GM23338 (cell line): ENCODE measurements at regions not wholly inside any gene's neighbourhood (a gene's known extent, or its start where the extent isn't known, plus 50 kb on each side); places are given as distances from the start of the nearest gene placed in this dataset.

Experiments
- ATAC-seq: fragments of 200-7000 bp; cut with Tn5 transposase; 3 replicates; pipeline ENCODE4 v1.9.1; 2020
- DNase-seq: peaks from one replicate; pipeline ENCODE4 v3.0.0-alpha.2; 2015; ENCODE audit warnings: low spot score
- H2AFZ ChIP-seq: fragments of 200-600 bp; sonication (generic); 2 replicates; pipeline ENCODE4 v1.8.0; 2016; ENCODE audit warnings: antibody characterized with exemption, mild to moderate bottlenecking, moderate library complexity
- H3F3A ChIP-seq: fragments of 200-600 bp; sonication (generic); replicated peaks from 2 replicates; pipeline ENCODE4 v1.8.0; 2017; ENCODE audit warnings: antibody characterized with exemption, mixed run types, low read depth
- H3K27ac ChIP-seq: fragments of 200-600 bp; sonication (generic); 2 replicates; pipeline ENCODE4 v1.6.1; 2016; ENCODE audit warnings: low read depth
- H3K27me3 ChIP-seq: fragments of 200-600 bp; sonication (generic); 2 replicates; pipeline ENCODE4 v1.8.0; 2016; ENCODE audit warnings: mild to moderate bottlenecking, mixed run types, moderate library complexity; ENCODE audit not compliant: insufficient read depth
- H3K36me3 ChIP-seq: fragments of 200-600 bp; sonication (generic); 2 replicates; pipeline ENCODE4 v1.8.0; 2016; ENCODE audit warnings: mild to moderate bottlenecking; ENCODE audit not compliant: insufficient read depth
- H3K4me1 ChIP-seq: fragments of 200-600 bp; sonication (generic); 2 replicates; pipeline ENCODE4 v1.8.0; 2016; ENCODE audit warnings: mild to moderate bottlenecking, moderate library complexity; ENCODE audit not compliant: insufficient read depth
- H3K4me2 ChIP-seq: fragments of 200-600 bp; sonication (generic); 2 replicates; pipeline ENCODE4 v1.7.1; 2017; ENCODE audit warnings: mixed run types
- H3K4me3 ChIP-seq: fragments of 200-600 bp; sonication (generic); 2 replicates; pipeline ENCODE4 v1.6.1; 2016; ENCODE audit warnings: mixed run types
- H3K79me2 ChIP-seq: fragments of 200-600 bp; sonication (generic); replicated peaks from 2 replicates; pipeline ENCODE4 v1.8.0; 2017; ENCODE audit warnings: mild to moderate bottlenecking; ENCODE audit not compliant: insufficient read depth
- H3K9me2 ChIP-seq: fragments of 200-600 bp; sonication (generic); 2 replicates; pipeline ENCODE4 v1.8.0; 2017; ENCODE audit not compliant: insufficient read depth
- H4K20me1 ChIP-seq: fragments of 200-600 bp; sonication (generic); replicated peaks from 2 replicates; pipeline ENCODE4 v1.8.0; 2017; ENCODE audit warnings: mild to moderate bottlenecking; ENCODE audit not compliant: insufficient read depth
- H3K27ac Mint-ChIP-seq: 2 replicates; pipeline ENCODE4 v1.8.0; 2020; ENCODE audit warnings: inconsistent platforms, mild to moderate bottlenecking, moderate library complexity, mixed read lengths
- H3K27me3 Mint-ChIP-seq: 3 replicates; pipeline ENCODE4 v1.8.0; 2022; ENCODE audit warnings: low read depth, mild to moderate bottlenecking, moderate library complexity, mixed read lengths, inconsistent platforms; ENCODE audit not compliant: insufficient read depth, poor library complexity
- H3K36me3 Mint-ChIP-seq: 3 replicates; pipeline ENCODE4 v1.8.0; 2021; ENCODE audit warnings: low read depth, mild to moderate bottlenecking, inconsistent platforms, moderate library complexity, mixed read lengths
- H3K4me1 Mint-ChIP-seq: 3 replicates; pipeline ENCODE4 v1.8.0; 2020; ENCODE audit warnings: mild to moderate bottlenecking, inconsistent platforms, mixed read lengths
- H3K4me3 Mint-ChIP-seq: 3 replicates; pipeline ENCODE4 v1.8.0; 2021; ENCODE audit warnings: moderate library complexity, mild to moderate bottlenecking, inconsistent platforms, mixed read lengths
- H3K9me3 Mint-ChIP-seq: 3 replicates; pipeline ENCODE4 v1.8.0; 2020; ENCODE audit warnings: moderate library complexity, mild to moderate bottlenecking, inconsistent platforms, mixed read lengths
- EZH2 ChIP-seq: fragments of 200-600 bp; sonication (generic); IDR thresholded peaks from one replicate; pipeline ENCODE4 v1.8.0; 2017; ENCODE audit warnings: antibody characterized with exemption, mild to moderate bottlenecking, low read depth; ENCODE audit not compliant: unreplicated experiment
- EZH2phosphoT487 ChIP-seq: fragments of 200-600 bp; sonication (generic); IDR thresholded peaks from one replicate; pipeline ENCODE4 v1.8.1; 2018; ENCODE audit warnings: antibody characterized with exemption; ENCODE audit not compliant: unreplicated experiment
- POLR2AphosphoS5 ChIP-seq: IDR thresholded peaks from 2 replicates; pipeline ENCODE4 v1.6.1; 2016; ENCODE audit warnings: antibody characterized with exemption, low read depth
- STAT1 ChIP-seq: IDR thresholded peaks from one replicate; pipeline ENCODE4 v1.6.1; 2016; ENCODE audit warnings: antibody characterized with exemption; ENCODE audit not compliant: unreplicated experiment
- ZNF462 ChIP-seq: fragments of 250-450 bp; sonication (Bioruptor Pico); IDR thresholded peaks from 2 replicates; pipeline ENCODE4 v1.5.0; 2020; ENCODE audit warnings: mild to moderate bottlenecking, moderate library complexity

- TF ChIP-seq ZNF462 (CRISPR knock-in tag): no peak
- no peak for TF ChIP-seq STAT1
Observed at GRCh38 chr10:80976658-80977057, 439.0 kb downstream of the SH2D4B start (continued).

- H3K27ac ChIP-seq: no peak overlapping the region
- H4K20me1 ChIP-seq: no peaks in the 10 kb centered on the region
- Mint-ChIP-seq H3K36me3 (no peaks in the 10 kb centered on the region), H3K4me3 (no peak overlapping the region), H3K4me1 (no peaks in the 10 kb centered on the region), H3K27ac (no peak overlapping the region), H3K9me3 (no peaks in the 10 kb centered on the region), H3K27me3 (no peaks in the 10 kb centered on the region)
- DNase-seq (no peak), ATAC-seq (no peak)
- no peaks in the 10 kb centered on the region for H3K27me3 ChIP-seq
- no peak overlapping the region for H2AFZ ChIP-seq
- H3K4me1 ChIP-seq: no peaks in the 10 kb centered on the region
- no peaks in the 10 kb centered on the region for H3F3A ChIP-seq
- TF ChIP-seq EZH2 (no peak), POLR2AphosphoS5 (no peak)
- H3K9me2 ChIP-seq: 0 out of 2 replicates have a peak, but pooled peaks cover 2% of the 10 kb centered on the region
- H3K4me2 ChIP-seq: no peak overlapping the region
- no peaks in the 10 kb centered on the region for H3K36me3 ChIP-seq
- H3K4me3 ChIP-seq: no peak overlapping the region
- no peaks in the 10 kb centered on the region for H3K79me2 ChIP-seq
Observed at GRCh38 chr10:80985102-80985501, 447.4 kb downstream of the SH2D4B start.

- no peak overlapping the region for H3K27ac ChIP-seq
- H3K27me3 ChIP-seq: no peaks in the 10 kb centered on the region
- H3K36me3 Mint-ChIP-seq: no peaks in the 10 kb centered on the region
- H3F3A ChIP-seq: no peaks in the 10 kb centered on the region
- H3K4me3 Mint-ChIP-seq: no peak overlapping the region
- ATAC-seq (no peak), DNase-seq (no peak)
- H3K4me1 ChIP-seq: no peaks in the 10 kb centered on the region
- no peak overlapping the region for H3K4me3 ChIP-seq
- no peaks in the 10 kb centered on the region for H3K9me3 Mint-ChIP-seq
- no peaks in the 10 kb centered on the region for H3K36me3 ChIP-seq
- no peak overlapping the region for H3K4me2 ChIP-seq
- H4K20me1 ChIP-seq: no peaks in the 10 kb centered on the region
- H3K4me1 Mint-ChIP-seq: no peaks in the 10 kb centered on the region
- H2AFZ ChIP-seq: no peak overlapping the region
- H3K79me2 ChIP-seq: no peaks in the 10 kb centered on the region
- no peak overlapping the region for H3K27ac Mint-ChIP-seq
- H3K9me2 ChIP-seq: 0 out of 2 replicates have a peak, but pooled peaks cover 5% of the 10 kb centered on the region
- H3K27me3 Mint-ChIP-seq: no peaks in the 10 kb centered on the region
- TF ChIP-seq EZH2 (no peak), ZNF462 (CRISPR knock-in tag) (no peak), EZH2phosphoT487 (no peak)
Observed at GRCh38 chr10:80986596-80986995, 448.9 kb downstream of the SH2D4B start.
